ENCODE measurements at regions not wholly inside any gene's neighbourhood (a gene's known extent, or its start where the extent isn't known, plus 50 kb on each side); places are given as distances from the start of the nearest gene placed in this dataset.

DNA sequence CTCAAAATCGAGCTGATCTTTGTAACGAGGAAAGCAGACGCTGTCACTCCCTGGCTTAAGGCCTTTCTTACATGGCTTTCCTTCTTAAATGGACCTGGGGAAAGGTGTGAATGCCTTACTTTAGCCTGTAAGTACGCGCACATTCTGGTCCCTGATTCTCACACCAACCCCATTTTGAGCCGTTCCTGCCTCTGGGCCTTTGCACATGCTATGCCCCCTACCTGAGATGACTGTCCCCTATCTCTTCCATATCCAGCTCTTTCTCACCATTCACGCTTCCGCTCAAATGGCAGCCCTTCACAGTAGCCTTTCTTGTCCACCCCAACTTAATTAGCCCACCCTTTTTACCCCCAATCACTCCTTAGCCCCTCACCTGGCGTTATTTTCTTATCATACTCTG is 496.7 kb downstream of the SHQ1 start:
- H3K23ac ChIP-seq (ENCODE audit: insufficient read length, low read depth, low read length) = no peak overlapping the region
- H4K20me1 ChIP-seq (ENCODE audit: control insufficient read depth, insufficient read depth, insufficient read length) = no peaks in the 10 kb centered on the region
- H3K36me3 Mint-ChIP-seq (ENCODE audit: insufficient read depth in 1 of 3, low read depth in 3 of 3) = no peaks in the 10 kb centered on the region
- no peak overlapping the region for H2BK120ac ChIP-seq (ENCODE audit: low read depth, low read length, poor library complexity, severe bottlenecking)
- no peak overlapping the region for H3K9ac ChIP-seq (ENCODE audit: extremely low read depth, insufficient read length, low read length)
- DNase-seq = no peak
- no peak overlapping the region for H3K4me2 ChIP-seq (ENCODE audit: insufficient read depth, insufficient read length, low read length)
- no peaks in the 10 kb centered on the region for H3K4me1 ChIP-seq (ENCODE audit: insufficient read depth, low read length)
- H3K27ac Mint-ChIP-seq = no peak overlapping the region
- TF ChIP-seq CTCF (conservative IDR thresholded peaks at IDR 0.05) = no peak
- H3K18ac ChIP-seq (ENCODE audit: insufficient read length, low read depth, low read length) = no peak overlapping the region
- no peak overlapping the region for H2AFZ ChIP-seq (ENCODE audit: low read length)
- H3T11ph ChIP-seq (ENCODE audit: low read length) = no peak overlapping the region
- H3K27me3 Mint-ChIP-seq (ENCODE audit: low read depth) = peaks cover 3% of the 10 kb centered on the region
- H3K9me3 ChIP-seq (ENCODE audit: control insufficient read depth, low read depth, low read length) = no peaks in the 10 kb centered on the region
- H3K79me1 ChIP-seq (ENCODE audit: insufficient read depth, low read depth, low read length, poor library complexity, severe bottlenecking) = no peaks in the 10 kb centered on the region
- peaks cover 7 to 8% of the 10 kb centered on the region in 2 experiments for H3K4me1 Mint-ChIP-seq
- H3K27me3 ChIP-seq (ENCODE audit: insufficient read depth, low read length) = no peaks in the 10 kb centered on the region
- H3K9me3 Mint-ChIP-seq = no peaks in the 10 kb centered on the region; a peak in 1 of 5 replicates
- no peak overlapping the region for H4K8ac ChIP-seq (replicated peaks; ENCODE audit: insufficient read length, low read depth, low read length)
- H2BK20ac ChIP-seq (ENCODE audit: low read depth, low read length, poor library complexity, severe bottlenecking) = no peak overlapping the region
- H3K56ac ChIP-seq (ENCODE audit: insufficient read length, low read depth, low read length) = no peak overlapping the region
- no CpG with 5 or more reads among the region's 9 CpGs for WGBS (ENCODE audit: extremely low coverage, insufficient read length, low lambda C conversion rate)
- H4K91ac ChIP-seq (ENCODE audit: insufficient read length, low read depth, low read length) = no peak overlapping the region
- no peak overlapping the region for H3K14ac ChIP-seq (ENCODE audit: insufficient read depth, low read length)
- no peak overlapping the region for H2BK15ac ChIP-seq (ENCODE audit: low read depth, low read length)
- no peaks in the 10 kb centered on the region for H3K79me2 ChIP-seq (ENCODE audit: insufficient read depth, low read length)
- no peak overlapping the region for H2AK5ac ChIP-seq (ENCODE audit: insufficient read length, low read length)
- no peak overlapping the region for H2BK12ac ChIP-seq (ENCODE audit: insufficient read length, low read depth, low read length)
- H3K23me2 ChIP-seq (ENCODE audit: insufficient read length, low read depth, low read length, poor library complexity, severe bottlenecking) = no peaks in the 10 kb centered on the region
- no peak overlapping the region for H4K5ac ChIP-seq (ENCODE audit: insufficient read length, low read depth, low read length)
- H2BK5ac ChIP-seq (ENCODE audit: insufficient read length, low read length) = no peak overlapping the region
- H3K4ac ChIP-seq (ENCODE audit: low read depth, low read length) = no peak overlapping the region
- H3K4me3 Mint-ChIP-seq = no peak overlapping the region
- no peak overlapping the region for H3K27ac ChIP-seq (ENCODE audit: insufficient read length, low read depth, low read length)

Data from H9 (cell line).